ENCODE measurements at regions not wholly inside any gene's neighbourhood (a gene's known extent, or its start where the extent isn't known, plus 50 kb on each side); places are given as distances from the start of the nearest gene placed in this dataset.

DNA sequence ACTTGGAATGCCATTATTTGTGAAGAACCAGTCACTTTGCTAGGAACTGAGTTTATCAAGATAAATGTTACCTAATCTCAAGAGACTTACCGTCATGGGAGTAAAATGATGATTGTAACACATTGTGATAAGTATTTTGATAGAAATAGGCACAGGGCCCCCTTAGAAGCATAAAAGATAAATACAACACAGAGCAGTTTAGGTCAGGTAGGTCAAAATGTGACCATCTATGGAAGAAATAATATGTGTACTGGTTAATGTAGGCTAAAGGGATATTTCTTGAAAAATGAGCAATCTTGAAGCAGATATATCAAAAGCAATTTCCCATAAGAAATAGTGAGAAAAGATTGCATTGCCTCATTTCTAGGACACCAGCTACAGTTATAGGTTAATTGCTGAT is 1386.8 kb upstream of the ADGRL2 start:
- H3K4me3 ChIP-seq (ENCODE audit: low read depth, low read length, poor library complexity, severe bottlenecking): no peak overlapping the region
- H3K9me2 ChIP-seq (ENCODE audit: insufficient read depth, low read length): no peaks in the 10 kb centered on the region
- intact Hi-C loops (cut with micrococcal nuclease; ENCODE audit: unreplicated experiment): no loop called here
- no peak overlapping the region for H3K27ac ChIP-seq (ENCODE audit: low read depth, low read length, poor library complexity, severe bottlenecking)
- ChIA-PET POLR2A (no interaction called here), CTCF (ENCODE audit: unreplicated experiment) (no interaction called here)
- H2AFZ ChIP-seq (ENCODE audit: low read length): no peak overlapping the region
- TF ChIP-seq EZH2phosphoT487 (IDR thresholded peaks at IDR 0.05; ENCODE audit: borderline replicate concordance, low read depth, low read length): no peak
- TF ChIP-seq, protein P1, sequence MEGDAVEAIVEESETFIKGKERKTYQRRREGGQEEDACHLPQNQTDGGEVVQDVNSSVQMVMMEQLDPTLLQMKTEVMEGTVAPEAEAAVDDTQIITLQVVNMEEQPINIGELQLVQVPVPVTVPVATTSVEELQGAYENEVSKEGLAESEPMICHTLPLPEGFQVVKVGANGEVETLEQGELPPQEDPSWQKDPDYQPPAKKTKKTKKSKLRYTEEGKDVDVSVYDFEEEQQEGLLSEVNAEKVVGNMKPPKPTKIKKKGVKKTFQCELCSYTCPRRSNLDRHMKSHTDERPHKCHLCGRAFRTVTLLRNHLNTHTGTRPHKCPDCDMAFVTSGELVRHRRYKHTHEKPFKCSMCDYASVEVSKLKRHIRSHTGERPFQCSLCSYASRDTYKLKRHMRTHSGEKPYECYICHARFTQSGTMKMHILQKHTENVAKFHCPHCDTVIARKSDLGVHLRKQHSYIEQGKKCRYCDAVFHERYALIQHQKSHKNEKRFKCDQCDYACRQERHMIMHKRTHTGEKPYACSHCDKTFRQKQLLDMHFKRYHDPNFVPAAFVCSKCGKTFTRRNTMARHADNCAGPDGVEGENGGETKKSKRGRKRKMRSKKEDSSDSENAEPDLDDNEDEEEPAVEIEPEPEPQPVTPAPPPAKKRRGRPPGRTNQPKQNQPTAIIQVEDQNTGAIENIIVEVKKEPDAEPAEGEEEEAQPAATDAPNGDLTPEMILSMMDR (conservative IDR thresholded peaks at IDR 0.05; ENCODE audit: low read length): no peak
- H3K36me3 ChIP-seq (ENCODE audit: insufficient read depth, low read length): no peaks in the 10 kb centered on the region
- DNase-seq (ENCODE audit: low spot score): no peak
- H3K79me2 ChIP-seq (ENCODE audit: insufficient read depth, low read depth, low read length): no peaks in the 10 kb centered on the region
- H3K4me1 ChIP-seq (ENCODE audit: insufficient read depth, low read length, poor library complexity, severe bottlenecking): no peaks in the 10 kb centered on the region
- no peaks in the 10 kb centered on the region for H3K9me3 ChIP-seq (ENCODE audit: low read length)
- no peak overlapping the region for H3K4me2 ChIP-seq (ENCODE audit: low read length)
- BruUV-seq (replicated peaks): no TSS peak
- H4K20me1 ChIP-seq (ENCODE audit: insufficient read depth, low read length): no peaks in the 10 kb centered on the region

DNA sequence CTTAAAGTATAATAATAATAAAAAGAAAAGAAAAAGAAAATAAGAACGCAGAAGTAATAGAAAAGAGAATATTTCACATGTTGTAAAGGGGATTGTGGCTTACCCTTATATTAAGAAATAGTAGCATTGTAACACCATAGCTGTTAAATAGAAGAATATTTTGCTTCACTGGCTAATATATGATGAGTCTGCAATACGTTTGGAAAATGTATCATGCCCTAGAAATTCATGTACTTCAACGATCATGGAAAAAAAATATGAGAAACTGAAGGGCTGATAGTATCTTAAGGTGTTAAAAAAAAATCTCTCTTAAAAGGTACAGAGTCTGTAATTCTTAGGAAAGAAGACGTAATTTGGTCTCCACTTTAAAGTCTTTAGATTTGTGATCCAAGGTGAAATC is 1390.5 kb upstream of the ADGRL2 start:
- POLR2A ChIA-PET: no interaction called here
- Histone ChIP-seq H3K36me3 (ENCODE audit: insufficient read depth, low read length) (no peaks in the 10 kb centered on the region), H3K9me3 (ENCODE audit: low read length) (no peaks in the 10 kb centered on the region), H2AFZ (ENCODE audit: low read length) (no peak overlapping the region), H3K27ac (ENCODE audit: low read depth, low read length, poor library complexity, severe bottlenecking) (no peak overlapping the region), H3K79me2 (ENCODE audit: insufficient read depth, low read depth, low read length) (no peaks in the 10 kb centered on the region), H3K9me2 (ENCODE audit: insufficient read depth, low read length) (no peaks in the 10 kb centered on the region), H3K4me2 (ENCODE audit: low read length) (no peak overlapping the region), H3K4me1 (ENCODE audit: insufficient read depth, low read length, poor library complexity, severe bottlenecking) (no peaks in the 10 kb centered on the region), H3K4me3 (ENCODE audit: low read depth, low read length, poor library complexity, severe bottlenecking) (no peak overlapping the region), H4K20me1 (ENCODE audit: insufficient read depth, low read length) (no peaks in the 10 kb centered on the region)
- DNase-seq (ENCODE audit: low spot score): no peak
- intact Hi-C loops (cut with micrococcal nuclease; ENCODE audit: unreplicated experiment): no loop called here
- BruUV-seq (replicated peaks): no TSS peak
- TF ChIP-seq, protein P1 (conservative IDR thresholded peaks at IDR 0.05; ENCODE audit: low read length): no peak
- TF ChIP-seq EZH2phosphoT487 (IDR thresholded peaks at IDR 0.05; ENCODE audit: borderline replicate concordance, low read depth, low read length): no peak
- CTCF ChIA-PET (ENCODE audit: unreplicated experiment): no interaction called here

DNA sequence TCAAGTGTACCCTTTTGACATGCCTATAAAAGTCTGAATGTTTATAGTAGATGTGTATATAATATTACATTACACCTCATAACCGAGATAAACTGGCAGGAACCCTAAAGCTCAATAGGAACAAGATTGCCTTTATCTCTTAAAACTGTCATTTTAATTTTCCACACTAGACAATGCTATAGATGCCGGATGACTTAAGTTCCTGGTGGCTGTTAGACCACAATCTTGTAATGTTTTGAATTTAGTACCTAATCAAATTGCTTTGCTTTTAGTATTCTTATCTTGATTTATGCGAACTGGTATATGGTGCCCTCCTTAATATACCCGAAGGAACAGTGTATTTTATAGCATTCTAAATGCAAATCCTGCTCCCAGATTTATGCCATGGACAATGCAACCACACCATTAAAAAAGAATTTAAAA is 1397.0 kb upstream of the ADGRL4 start:
- Histone ChIP-seq H2AFZ (ENCODE audit: low read length) (no peak overlapping the region), H3K36me3 (ENCODE audit: insufficient read depth, low read length) (no peaks in the 10 kb centered on the region), H3K4me2 (ENCODE audit: low read length) (no peak overlapping the region), H3K9me2 (ENCODE audit: insufficient read depth, low read length) (no peaks in the 10 kb centered on the region), H3K27ac (ENCODE audit: low read depth, low read length, poor library complexity, severe bottlenecking) (no peak overlapping the region), H3K4me1 (ENCODE audit: insufficient read depth, low read length, poor library complexity, severe bottlenecking) (no peaks in the 10 kb centered on the region), H3K4me3 (ENCODE audit: low read depth, low read length, poor library complexity, severe bottlenecking) (no peak overlapping the region), H3K9me3 (ENCODE audit: low read length) (no peaks in the 10 kb centered on the region), H4K20me1 (ENCODE audit: insufficient read depth, low read length) (no peaks in the 10 kb centered on the region), H3K79me2 (ENCODE audit: insufficient read depth, low read depth, low read length) (no peaks in the 10 kb centered on the region)
- TF ChIP-seq, protein P1 (conservative IDR thresholded peaks at IDR 0.05; ENCODE audit: low read length): no peak
- TF ChIP-seq EZH2phosphoT487 (IDR thresholded peaks at IDR 0.05; ENCODE audit: borderline replicate concordance, low read depth, low read length): no peak
- no peak for DNase-seq (ENCODE audit: low spot score)
- CTCF ChIA-PET (ENCODE audit: unreplicated experiment): no interaction called here
- intact Hi-C loops (cut with micrococcal nuclease; ENCODE audit: unreplicated experiment): no loop called here
- BruUV-seq (replicated peaks): no TSS peak
- POLR2A ChIA-PET: interaction anchor here (0.6 kb wide), 1 partner anchor 64 kb away, joined by 5 read pairs; no protein-coding TSS in a partner anchor
